HG02623 (cell line): ENCODE measurements at regions not wholly inside any gene's neighbourhood (a gene's known extent, or its start where the extent isn't known, plus 50 kb on each side); places are given as distances from the start of the nearest gene placed in this dataset.

ENCODE experiments used
- ATAC-seq: cut with Tn5 transposase; IDR thresholded peaks from one replicate; pipeline ENCODE4 v1.9.1; 2021; ENCODE audit warnings: moderate library complexity; ENCODE audit not compliant: unreplicated experiment

DNA sequence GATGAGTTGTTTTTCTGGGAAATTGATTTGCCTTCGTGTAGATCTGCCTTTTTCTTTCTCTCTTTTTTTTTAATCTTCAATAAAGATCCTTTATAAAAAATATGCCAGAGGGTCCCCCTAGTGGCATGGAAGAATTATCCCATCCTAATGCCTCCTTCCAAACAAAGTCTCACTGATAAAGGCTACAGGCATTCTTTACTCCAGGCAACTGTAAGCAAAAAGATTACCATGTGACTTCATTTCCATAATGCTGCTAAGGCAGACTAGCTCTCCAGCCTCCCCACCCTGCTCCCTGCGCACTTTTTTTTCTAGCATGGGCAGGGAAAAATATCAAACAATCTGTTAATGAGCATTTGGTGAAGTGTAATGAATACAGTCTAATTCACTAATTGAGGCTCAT is 220.2 kb upstream of the CDH8 start:
- ATAC-seq: no peak

DNA sequence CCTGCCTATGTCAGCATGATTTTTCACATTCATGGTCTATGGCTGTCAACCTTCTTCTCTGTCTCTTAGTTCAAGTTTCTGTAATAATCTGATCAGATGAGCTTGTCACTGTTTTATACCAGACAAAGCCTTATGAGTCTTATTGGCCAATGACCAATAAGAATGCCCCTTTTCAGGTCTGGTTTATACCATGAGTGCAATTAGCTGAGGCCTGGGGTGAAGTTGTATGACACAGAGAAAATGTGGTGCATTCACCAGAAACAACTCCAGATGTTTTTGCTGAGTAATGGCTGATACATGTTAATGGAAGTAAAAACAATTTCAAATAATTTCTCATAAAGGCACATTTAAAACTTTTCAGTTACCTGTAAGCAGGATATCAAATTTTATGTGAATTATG is 218.6 kb upstream of the CDH8 start:
- ATAC-seq: no peak

DNA sequence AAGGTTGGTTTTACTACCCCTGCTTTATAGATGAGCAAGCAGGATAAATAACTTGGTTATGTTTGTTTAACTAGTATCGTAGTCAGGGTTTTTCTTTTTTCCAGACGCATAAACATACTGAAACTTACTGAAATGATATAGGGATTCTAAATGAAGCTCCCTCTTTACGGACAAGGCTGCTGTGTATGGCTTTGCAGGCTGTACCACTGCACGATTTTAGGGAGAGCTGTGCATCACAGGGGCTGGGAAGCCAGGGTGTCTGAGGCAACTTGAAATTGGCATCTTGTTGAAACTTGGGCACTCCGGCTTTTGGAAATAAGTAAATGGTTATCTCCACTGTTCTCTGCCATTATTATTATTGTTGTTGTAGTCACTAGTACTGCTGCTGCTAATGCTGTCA is 218.1 kb upstream of the CDH8 start:
- ATAC-seq: no peak

DNA sequence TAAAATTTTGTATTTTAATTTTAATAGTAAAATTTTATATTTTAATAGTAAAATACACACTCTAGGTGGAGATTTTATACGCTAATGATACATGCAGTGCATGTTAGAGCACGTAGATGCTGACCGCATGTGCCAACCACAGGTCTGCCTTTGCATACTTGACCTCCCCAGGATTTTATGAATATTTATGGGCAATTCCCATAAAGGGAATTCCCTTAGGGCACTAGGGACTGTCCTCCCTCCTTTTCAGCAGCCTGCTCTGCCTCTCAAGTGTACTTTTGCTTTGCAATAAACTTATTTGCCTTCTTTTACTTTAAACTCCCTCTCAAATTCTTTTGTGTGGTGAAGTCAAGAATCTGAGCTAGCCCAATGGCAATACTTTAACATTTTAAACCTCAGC is 217.7 kb upstream of the CDH8 start:
- ATAC-seq: no peak

DNA sequence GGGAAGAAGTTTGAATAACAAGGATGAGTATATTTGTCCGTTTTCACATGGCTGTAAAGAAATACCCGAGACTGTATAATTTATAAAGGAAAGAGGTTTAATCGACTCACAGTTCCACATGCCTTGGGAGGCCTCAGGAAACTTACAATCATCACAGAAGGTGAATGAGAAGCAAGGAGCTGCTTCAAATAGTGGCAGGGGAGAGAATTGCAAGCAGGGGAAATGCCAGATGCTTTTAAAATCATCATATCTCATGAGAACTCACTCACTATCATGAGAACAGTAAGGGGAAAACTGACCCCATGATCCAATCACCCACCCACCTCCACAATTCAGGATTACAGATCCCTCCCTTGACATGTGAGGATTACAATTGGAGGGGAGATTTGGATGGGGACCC is 212.8 kb upstream of the CDH8 start:
- no peak for ATAC-seq

DNA sequence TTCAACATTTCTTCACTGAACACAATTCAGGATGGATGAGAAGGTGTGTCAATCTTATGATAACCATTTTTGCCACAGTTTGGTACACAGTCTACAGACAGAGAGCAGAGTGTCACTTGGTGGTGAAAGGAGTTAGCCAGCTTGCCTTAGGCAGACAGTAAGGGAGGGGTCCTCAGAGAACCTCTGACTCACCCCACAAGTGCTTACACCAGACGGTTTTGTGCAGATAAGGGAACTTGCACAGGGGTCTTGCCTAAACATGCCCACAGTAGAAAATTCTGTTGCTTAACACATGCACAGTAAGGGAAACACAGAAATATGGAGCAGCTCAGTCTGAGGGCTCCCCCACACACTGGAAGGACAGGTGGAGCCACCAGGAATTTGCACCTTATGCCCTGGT is 204.5 kb upstream of the CDH8 start:
- no peak for ATAC-seq

DNA sequence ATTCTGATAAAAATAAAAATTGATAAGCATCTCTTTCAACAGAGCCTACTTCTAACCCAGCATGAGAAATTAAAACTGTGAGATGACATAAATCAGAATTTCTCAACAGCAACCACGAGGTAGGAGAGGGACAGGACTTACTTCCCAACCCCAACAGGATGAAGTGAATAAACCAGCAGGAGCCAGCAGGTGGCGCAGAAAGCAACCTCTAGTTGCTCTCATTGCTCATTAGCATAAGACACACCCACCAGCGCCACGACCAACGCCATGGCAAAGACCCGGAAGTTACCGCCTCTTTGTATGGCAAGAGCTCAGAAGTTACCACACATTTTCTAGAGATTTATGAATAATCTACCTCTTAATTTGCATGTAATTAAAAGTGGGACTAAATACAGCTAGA is 189.4 kb upstream of the CDH8 start:
- peak; percentile 87 for ATAC-seq

DNA sequence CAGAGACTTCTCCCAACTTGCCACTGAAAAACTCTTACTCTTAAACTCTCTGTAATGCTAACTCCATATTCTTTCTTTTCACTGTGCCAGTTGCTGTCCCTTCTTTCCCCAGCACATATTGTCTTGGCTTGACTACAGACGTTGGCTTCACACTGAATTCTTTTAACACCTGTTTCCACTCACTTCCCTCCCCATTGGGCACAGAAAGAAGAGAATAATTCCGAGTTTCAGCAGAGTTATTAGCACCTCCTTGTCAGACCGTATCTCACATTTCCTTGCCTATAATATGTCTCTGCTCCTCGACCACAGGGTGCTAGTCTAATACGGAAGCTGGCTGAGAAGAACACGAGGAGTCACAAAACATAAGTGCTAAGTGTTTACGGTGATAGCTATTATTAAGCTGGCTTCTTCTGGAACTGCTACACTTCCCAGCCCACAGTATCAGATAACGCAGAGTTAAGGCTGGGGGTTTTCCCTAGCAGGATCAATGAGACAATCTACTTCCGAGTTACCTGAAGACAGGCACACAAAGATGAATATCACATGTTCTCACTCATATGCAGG is 188.5 kb upstream of the CDH8 start:
- no peak for ATAC-seq

DNA sequence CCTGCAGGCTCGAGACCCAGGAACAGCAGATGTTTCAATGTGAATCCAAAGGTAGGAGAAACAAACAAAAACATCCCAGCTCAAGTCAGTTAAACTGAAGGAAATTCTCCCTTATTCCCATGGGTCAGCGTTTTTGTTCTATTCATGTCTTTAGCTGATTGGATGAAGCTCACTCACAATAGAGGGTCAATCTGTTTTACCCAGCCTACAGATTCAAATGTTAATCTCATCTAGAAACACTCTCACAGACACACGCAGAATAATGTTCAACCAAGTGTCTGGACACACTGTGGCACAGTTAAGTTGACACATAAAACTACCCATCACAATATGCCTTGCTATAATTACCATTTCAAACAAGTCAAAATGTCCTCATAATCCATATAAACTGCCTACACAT is 180.6 kb upstream of the CDH8 start:
- no peak for ATAC-seq

DNA sequence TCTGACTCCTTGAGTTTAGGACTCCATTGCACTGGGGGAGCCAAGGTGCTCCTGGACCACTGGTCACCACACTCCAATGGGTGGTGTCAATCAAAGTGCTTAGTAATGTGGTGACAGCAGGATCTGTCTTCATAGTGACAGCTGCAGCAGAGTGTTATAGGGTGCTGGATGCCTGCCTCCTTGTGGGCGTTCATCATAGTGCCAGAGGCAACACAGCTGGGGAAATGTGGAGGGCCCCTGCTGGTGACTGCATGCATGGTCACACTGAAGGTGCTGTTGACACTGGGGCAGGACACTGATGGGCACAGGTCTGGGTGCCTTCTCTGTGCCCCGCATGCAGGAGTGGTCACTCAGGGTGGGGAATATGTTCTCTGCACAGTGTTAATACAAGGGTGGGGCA is 177.5 kb upstream of the CDH8 start:
- peak; percentile 82 for ATAC-seq

DNA sequence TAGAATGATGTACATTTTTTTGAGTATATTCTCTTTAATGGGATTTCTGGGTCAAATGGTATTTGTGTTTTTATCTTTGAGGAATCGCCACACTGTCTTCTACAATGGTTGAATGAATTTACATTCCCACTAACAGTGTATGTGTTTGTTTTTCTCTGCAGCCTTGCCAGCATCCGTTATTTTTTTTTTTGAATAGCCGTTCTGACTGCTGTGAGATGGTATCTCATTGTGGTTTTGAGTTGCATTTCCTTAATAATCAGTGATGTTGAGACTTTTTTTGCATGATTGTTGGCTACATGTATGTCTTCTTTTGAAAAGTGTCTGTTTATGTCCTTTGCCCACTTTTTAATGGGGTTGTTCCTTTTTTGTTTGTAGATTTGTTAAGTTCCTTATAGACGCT is 172.7 kb upstream of the CDH8 start:
- no peak for ATAC-seq

DNA sequence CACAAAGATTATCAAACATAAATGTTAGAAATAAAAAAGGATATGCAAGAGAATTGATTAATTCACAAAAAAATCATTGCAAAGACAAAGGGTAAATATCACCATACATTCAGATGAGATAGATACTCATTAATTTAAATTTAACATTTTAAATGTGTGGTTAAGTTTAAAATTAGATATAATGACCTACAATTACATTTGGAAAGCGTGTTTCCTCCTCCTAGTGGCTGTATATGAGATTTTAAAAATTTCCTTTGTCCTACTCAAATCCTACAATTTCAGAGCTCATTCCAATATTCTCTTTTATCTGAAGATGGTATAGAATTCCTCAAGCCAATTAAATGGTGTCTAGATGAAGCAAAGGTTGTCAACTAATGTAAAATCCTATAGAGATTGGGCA is 169.2 kb upstream of the CDH8 start:
- ATAC-seq: no peak

DNA sequence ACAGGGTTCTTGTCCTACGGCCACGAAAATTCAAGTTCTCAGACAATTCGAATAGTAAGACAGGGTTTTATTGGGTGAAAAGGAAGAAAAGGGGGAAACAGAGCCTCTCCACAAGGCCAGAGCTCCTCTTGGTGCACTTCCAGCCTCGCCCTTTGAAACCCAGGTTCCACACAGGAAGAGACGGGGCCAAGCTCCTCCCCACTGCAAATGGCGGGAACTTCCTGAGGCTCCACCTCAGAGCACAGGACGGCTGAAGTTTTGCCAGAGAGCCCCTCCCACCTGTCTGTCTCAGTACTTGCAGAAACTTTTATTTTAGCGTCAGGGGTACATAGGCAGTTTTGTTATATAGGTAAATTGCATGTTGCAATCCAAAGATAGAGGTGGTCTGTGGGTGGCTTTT is 165.7 kb upstream of the CDH8 start:
- ATAC-seq: no peak

DNA sequence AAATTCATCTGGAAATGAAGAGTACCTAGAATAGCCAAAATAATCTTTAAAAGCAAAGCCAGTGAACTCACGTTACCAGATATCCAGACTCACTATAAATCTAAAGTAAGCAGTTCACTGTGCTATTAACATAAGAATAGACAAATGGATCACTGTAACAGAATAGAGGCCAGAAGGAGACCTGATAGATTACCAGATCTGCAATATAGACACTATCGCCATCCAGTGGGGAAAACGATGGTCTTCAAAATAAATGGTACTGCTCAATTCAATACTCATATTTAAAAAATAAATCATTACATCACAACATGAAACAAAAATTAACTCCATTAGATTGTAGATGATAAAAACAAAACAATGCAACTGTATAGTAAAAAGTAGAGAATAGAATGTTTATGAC is 158.6 kb upstream of the CDH8 start:
- no peak for ATAC-seq

DNA sequence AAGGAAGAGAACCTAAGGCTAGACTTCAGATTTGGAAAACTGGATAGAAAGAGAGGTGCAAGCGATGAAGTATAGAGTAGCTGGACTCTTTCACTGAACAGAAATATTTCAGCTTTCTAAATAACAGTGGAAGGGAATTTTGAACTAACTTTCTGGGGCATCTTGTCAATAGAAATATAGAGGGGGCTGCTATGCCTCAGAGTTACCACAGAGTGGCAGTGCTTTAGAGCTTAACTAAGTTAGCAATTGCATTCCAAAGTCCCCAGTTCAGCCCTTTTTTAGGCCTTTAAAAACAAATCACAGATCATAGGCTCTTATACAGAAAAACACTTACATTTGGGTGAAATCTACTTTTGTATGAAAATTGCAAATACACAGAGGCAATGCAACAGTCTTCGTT is 154.2 kb upstream of the CDH8 start:
- ATAC-seq: no peak

DNA sequence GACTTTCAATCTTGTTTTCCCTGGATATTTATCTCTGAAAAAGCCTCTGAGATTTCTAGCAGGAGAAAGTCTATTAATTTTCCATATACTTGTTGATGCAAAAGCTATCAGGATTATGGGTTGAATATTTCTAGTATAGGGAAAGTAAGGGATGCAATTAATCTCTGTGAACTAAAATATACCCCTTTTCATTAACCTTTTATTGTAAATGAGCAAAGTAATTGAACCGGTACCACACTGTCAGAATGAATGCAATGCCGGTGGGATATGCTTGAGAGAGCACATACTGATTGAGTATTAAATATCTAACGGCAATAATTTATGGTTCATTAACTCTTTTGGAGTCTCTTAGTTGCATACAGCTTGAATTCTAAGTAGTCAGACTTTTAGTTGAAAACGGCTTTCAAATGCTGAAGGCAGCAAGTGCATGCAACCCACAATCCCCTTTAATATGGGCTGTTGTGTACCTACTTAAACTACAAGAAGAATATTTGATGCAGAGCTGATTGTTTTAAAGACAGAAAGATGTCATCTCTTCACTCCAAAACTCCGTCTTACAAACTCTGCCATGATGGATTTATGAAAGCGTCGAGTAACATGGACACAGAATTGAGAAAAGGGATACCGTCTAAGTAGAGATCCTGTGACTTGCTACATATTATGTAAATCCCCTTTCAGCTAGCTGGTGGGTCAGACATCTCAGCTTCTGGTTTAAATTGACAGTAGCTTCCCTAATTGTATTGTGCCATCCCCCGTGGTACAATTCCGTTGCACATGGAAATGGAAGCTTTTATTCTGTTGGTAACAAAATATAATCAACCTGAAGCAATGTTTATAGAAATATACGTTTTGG is 141.3 kb upstream of the CDH8 start:
- ATAC-seq: no peak

DNA sequence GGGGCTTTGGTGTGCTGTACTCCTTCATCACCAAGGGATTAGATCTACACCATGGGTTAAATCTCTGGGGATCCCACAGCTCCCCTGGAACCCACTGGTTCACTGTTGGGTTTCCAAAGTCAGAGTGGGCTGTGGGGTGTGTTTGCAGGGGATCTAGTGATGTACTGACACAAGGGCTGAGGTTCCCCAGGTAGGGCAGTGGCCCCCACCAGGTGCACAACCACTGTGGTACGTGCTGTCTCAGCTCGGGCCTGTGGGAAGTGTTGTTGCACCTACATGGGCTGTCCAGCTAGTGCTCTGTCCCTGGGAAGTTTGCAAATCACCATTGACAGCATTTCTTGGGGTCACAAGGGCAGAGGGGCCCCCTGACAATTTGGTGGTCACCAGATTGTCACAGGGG is 134.4 kb upstream of the CDH8 start:
- no peak for ATAC-seq

DNA sequence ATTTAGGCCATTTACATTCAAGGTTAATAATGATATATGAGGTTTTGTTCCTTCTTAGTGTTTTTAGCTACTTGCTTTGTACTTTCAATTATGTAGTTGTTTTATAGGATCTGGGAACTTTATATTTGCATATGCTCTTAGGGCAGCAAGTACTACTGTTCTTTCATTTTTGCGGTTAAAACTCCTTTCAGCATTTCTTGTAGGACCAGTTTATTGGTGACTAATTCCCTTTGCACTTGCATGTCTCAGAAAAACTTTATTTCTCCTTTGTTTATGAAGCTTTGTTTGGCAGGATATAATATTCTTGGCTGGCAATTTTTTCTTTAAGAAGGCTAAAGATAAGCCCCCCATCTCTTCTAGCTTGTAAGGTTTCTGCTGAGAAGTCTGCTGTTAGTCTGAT is 131.3 kb upstream of the CDH8 start:
- no peak for ATAC-seq

DNA sequence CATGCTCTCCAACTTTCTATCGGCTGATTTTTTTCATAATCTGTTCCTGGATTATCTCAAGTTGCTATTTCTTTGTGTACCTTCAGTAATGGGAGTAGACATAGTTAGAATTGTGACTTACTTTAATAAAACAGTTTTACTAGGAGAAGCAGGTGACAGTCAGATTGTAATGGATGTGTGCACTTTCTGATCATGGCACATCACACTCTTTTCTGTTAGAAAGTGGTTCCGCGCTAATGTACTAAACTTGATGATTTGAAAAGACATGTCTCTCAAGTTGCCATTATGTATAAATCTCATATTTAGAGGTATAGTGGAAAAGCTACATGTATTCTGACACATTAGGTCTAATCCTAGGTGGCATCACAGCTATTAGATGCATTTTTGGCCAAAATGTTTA is 121.3 kb upstream of the CDH8 start:
- ATAC-seq: no peak

DNA sequence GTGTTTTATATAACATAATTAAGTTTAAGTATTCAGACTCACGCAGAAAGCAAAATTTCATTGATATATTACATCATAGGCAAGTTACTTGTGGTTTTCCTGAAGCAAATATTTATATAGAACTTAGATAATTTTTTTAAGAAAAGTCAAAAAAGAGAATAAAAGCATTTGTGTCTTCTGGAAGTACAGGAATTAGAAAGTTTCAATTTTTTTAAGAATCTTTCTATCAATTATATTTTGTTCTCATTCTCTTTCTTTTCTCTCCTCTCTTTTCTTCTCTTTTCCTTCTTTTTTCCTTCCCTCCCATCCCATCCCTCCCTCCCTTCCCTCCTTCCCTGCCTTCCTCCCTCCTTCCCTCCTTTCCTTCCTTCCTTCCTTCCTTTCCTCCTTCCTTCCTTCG is 120.7 kb upstream of the CDH8 start:
- ATAC-seq: no peak

DNA sequence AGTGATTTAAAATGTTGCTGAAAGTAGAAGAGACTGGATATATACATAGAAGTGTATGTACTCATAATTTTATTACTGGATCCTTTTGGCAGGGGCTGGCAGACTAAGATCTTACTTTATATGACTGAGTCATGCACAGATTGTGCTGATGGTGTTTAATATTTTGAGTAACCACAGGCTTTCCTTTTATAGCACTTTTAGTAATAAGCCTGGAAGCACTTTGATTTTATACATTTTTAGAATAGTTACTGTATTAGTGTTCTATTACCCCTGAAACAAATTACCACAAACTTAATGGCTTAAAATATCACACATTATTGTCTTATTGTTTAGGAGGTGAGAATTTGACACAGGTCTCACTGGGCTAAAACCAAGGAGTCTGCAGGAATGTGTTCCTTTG is 113.4 kb upstream of the CDH8 start:
- ATAC-seq: no peak

DNA sequence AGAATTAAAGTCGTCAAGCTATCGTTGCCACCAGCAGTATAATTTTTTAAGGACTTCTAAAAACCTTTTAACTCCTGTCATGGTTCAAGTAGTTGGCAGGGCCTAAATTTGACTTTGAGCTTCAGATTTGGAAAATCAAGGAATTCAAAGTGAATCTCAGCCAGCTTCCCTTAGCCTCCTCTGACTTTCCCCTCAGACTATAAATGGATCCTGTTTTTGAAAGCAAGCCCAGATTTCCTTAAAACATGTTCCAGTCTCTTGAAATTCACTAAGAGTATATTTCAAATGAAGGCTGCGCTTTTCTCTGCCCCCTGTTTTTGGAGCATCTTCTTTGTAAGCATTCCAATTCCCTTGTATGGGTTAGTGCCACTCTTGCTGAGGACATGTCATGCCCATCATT is 101.8 kb upstream of the CDH8 start:
- ATAC-seq: no peak

DNA sequence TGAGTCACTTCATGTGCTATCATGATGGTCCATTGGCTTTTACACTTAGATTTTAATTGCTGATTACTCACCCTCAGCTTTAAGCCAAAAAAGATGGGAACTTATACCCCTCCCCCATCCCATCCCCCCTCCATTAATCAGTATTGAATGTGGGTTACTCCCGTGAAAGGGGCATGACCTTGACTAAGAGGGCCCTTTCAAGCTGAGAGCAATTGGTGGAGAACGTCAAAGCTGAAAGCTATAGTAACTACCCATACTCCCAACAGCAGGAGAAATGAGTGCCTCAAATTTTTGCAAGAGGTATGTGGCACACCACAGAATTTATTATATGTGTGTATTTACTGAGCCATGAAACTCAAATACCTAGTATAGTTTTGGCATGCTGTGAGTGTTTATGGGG is 99.7 kb upstream of the CDH8 start:
- ATAC-seq: no peak
